Spleen (tissue), 11 donors: ENCODE measurements at regions not wholly inside any gene's neighbourhood (a gene's known extent, or its start where the extent isn't known, plus 50 kb on each side); places are given as distances from the start of the nearest gene placed in this dataset.

Experiments
- DNase-seq: peaks from one replicate; pipeline ENCODE4 v3.0.0-alpha.2; 2020
- H3K27ac ChIP-seq, 8 donors: fragments of 200-600 bp; sonication (generic) in 7 of 8; 1 replicate in 4 of 8; 2 replicates in 4 of 8; pipeline versions ENCODE4 v1.5.0 to v1.8.0; 2016 to 2021; ENCODE audit warnings: inconsistent platforms in 4 of 8, mild to moderate bottlenecking in 4 of 8, moderate library complexity in 1 of 8
- H3K27me3 ChIP-seq, 7 donors: fragments of 200-600 bp; sonication (generic) in 6 of 7; replicated peaks in 1 of 7; 1 replicate in 4 of 7; 2 replicates in 3 of 7; pipeline versions ENCODE4 v1.5.0 to v1.8.0; 2016 to 2021; ENCODE audit warnings: inconsistent platforms in 3 of 7, mild to moderate bottlenecking in 1 of 7
- H3K36me3 ChIP-seq, 6 donors: fragments of 200-600 bp; sonication (generic) in 5 of 6; 1 replicate in 4 of 6; 2 replicates in 2 of 6; pipeline versions ENCODE4 v1.5.0 to v1.8.0; 2016 to 2021; ENCODE audit warnings: inconsistent platforms in 2 of 6
- H3K4me1 ChIP-seq, 6 donors: fragments of 200-600 bp; sonication (generic) in 5 of 6; 1 replicate in 3 of 6; 2 replicates in 3 of 6; pipeline versions ENCODE4 v1.5.0 to v1.8.0; 2016 to 2021; ENCODE audit warnings: inconsistent platforms in 3 of 6
- H3K4me3 ChIP-seq, 8 donors: fragments of 200-600 bp; sonication (generic) in 7 of 8; 1 replicate in 4 of 8; 2 replicates in 4 of 8; pipeline versions ENCODE4 v1.5.0 to v1.8.0; 2016 to 2021; ENCODE audit warnings: inconsistent platforms in 4 of 8, mild to moderate bottlenecking in 4 of 8, moderate library complexity in 2 of 8
- H3K9me3 ChIP-seq, 8 donors: fragments of 200-600 bp; sonication (generic) in 7 of 8; 1 replicate in 4 of 8; 2 replicates in 4 of 8; pipeline versions ENCODE4 v1.5.0 to v1.8.0; 2016 to 2021; ENCODE audit warnings: inconsistent platforms in 4 of 8
- CTCF ChIP-seq, 11 experiments: fragments of 200-600 bp in 7 of 11; fragments of 450-650 bp in 4 of 11; sonication (generic) in 4 of 11; IDR thresholded peaks in 8 of 11; conservative IDR thresholded peaks in 3 of 11; 1 replicate in 7 of 11; 2 replicates in 4 of 11; pipeline versions ENCODE4 v1.4.0 to v1.8.0; 2016 to 2021; ENCODE audit warnings: antibody characterized with exemption in 11 of 11, inconsistent platforms in 4 of 11, mild to moderate bottlenecking in 1 of 11
- POLR2A ChIP-seq, 3 donors: fragments of 450-650 bp; IDR thresholded peaks; one replicate each; pipeline ENCODE4 v1.5.1; 2017; ENCODE audit warnings: antibody characterized with exemption in 3 of 3, mild to moderate bottlenecking in 1 of 3
- POLR2AphosphoS5 ChIP-seq, 3 donors: sonication (generic); formaldehyde crosslinking; IDR thresholded peaks; one replicate each; pipeline ENCODE4 v1.5.1; 2017; ENCODE audit warnings: antibody characterized with exemption in 3 of 3
- WGBS, 5 donors: extraction: QIAGEN DNeasy Blood & Tissue Kit in 3 of 5; methylation state at CpG; one replicate each; pipeline versions ENCODE4 v1.1.5 to v1.1.7; 2013 to 2018; 5-methylcytosine and 5-hydroxymethylcytosine counted together
- intact Hi-C: fragments of 100-400 bp; cut with DNase I; formaldehyde crosslinking; loops from one replicate; pipeline ENCODE4 v1.15.0; 2023; ENCODE audit warnings: low total_unique reads
- donor health status: healthy with polysubstance abuse.
- donor health status: DM: no; HTN: no; CAD: no; lungs with moderate emphysema.
- donor health status: DM: no; HTN: no; CAD: no.
- donor health status: Bipolar disorder and iron deficiency.
- donor health status: healthy.
- donor health status: DM: no; HTN: no; CAD: no.
- donor health status: DM: yes; HTN: yes; CAD: no.

- Histone ChIP-seq H3K9me3 (peaks cover 0 to 9% (median 0%) of the 10 kb centered on the region in 8 donors), H3K4me1 (no peaks in the 10 kb centered on the region), H3K27ac (no peak overlapping the region), H3K4me3 (no peak overlapping the region), H3K36me3 (no peaks in the 10 kb centered on the region), H3K27me3 (no peaks in the 10 kb centered on the region)
- intact Hi-C loops = no loop called here
- TF ChIP-seq POLR2AphosphoS5 (IDR thresholded peaks at IDR 0.05) (no peak), CTCF (IDR thresholded peaks at IDR 0.05 in 8 of 11, conservative IDR thresholded peaks at IDR 0.05 in 3 of 11) (no peak), POLR2A (IDR thresholded peaks at IDR 0.05) (no peak)
- WGBS, 5 donors = 79 to 96% (median 86%) methylated on average over 3 of the region's 3 CpGs
- DNase-seq = no peak
Observed at GRCh38 chr11:92822410-92822809, 147.0 kb upstream of the MTNR1B start.

GRCh38 chr11:92826136-92826535, 143.3 kb upstream of the MTNR1B start:
- no peak overlapping the region for H3K4me3 ChIP-seq
- no peaks in the 10 kb centered on the region for H3K36me3 ChIP-seq
- 45 to 82% (median 76%) methylated on average over 1 of the region's 1 CpG for WGBS, 5 donors
- no peaks in the 10 kb centered on the region for H3K4me1 ChIP-seq
- intact Hi-C loops = no loop called here
- no peaks in the 10 kb centered on the region for H3K9me3 ChIP-seq
- DNase-seq = no peak
- TF ChIP-seq POLR2A (IDR thresholded peaks at IDR 0.05) = no peak
- no peak for TF ChIP-seq CTCF (IDR thresholded peaks at IDR 0.05 in 8 of 11, conservative IDR thresholded peaks at IDR 0.05 in 3 of 11)
- TF ChIP-seq POLR2AphosphoS5 (IDR thresholded peaks at IDR 0.05) = no peak
- H3K27me3 ChIP-seq = no peaks in the 10 kb centered on the region
- no peak overlapping the region for H3K27ac ChIP-seq

- Histone ChIP-seq H3K27ac (no peak overlapping the region), H3K27me3 (no peaks in the 10 kb centered on the region)
- intact Hi-C loops = no loop called here
Observed at GRCh38 chr11:92826603-92827002, 142.8 kb upstream of the MTNR1B start.

GRCh38 chr11:92827132-92827531, 142.3 kb upstream of the MTNR1B start:
- Histone ChIP-seq H3K27ac (no peak overlapping the region), H3K4me1 (no peaks in the 10 kb centered on the region), H3K9me3 (no peaks in the 10 kb centered on the region), H3K36me3 (no peaks in the 10 kb centered on the region), H3K27me3 (no peaks in the 10 kb centered on the region), H3K4me3 (no peak overlapping the region)
- 66 to 79% (median 68%) methylated on average over 2 of the region's 2 CpGs for WGBS, 5 donors
- intact Hi-C loops = no loop called here
- no peak for DNase-seq
- TF ChIP-seq POLR2AphosphoS5 (IDR thresholded peaks at IDR 0.05) (no peak), POLR2A (IDR thresholded peaks at IDR 0.05) (no peak), CTCF (IDR thresholded peaks at IDR 0.05 in 8 of 11, conservative IDR thresholded peaks at IDR 0.05 in 3 of 11) (no peak)

More at GRCh38 chr11:92826603-92827002, 142.8 kb upstream of the MTNR1B start:
- no peak for DNase-seq
- H3K4me3 ChIP-seq = no peak overlapping the region
- H3K36me3 ChIP-seq = no peaks in the 10 kb centered on the region
- TF ChIP-seq POLR2A (IDR thresholded peaks at IDR 0.05) (no peak), POLR2AphosphoS5 (IDR thresholded peaks at IDR 0.05) (no peak), CTCF (IDR thresholded peaks at IDR 0.05 in 8 of 11, conservative IDR thresholded peaks at IDR 0.05 in 3 of 11) (no peak)
- no peaks in the 10 kb centered on the region for H3K4me1 ChIP-seq
- no peaks in the 10 kb centered on the region for H3K9me3 ChIP-seq
- 40 to 71% (median 68%) methylated on average over 1 of the region's 1 CpG for WGBS, 5 donors
